ENCODE measurements at regions not wholly inside any gene's neighbourhood (a gene's known extent, or its start where the extent isn't known, plus 50 kb on each side); places are given as distances from the start of the nearest gene placed in this dataset.
"Not testable (repeated sequence)": the region's sequence is repeated elsewhere in the genome, so short reads cannot be mapped to it uniquely, and the experiment has no call there.

GRCh38 chr5:53160895-53161294 lies 51.3 kb upstream of the MOCS2 start:
- DNase-seq (ENCODE audit: low spot score) = no peak

GRCh38 chr5:53161876-53162275 lies 52.3 kb upstream of the MOCS2 start:
- no peak for DNase-seq (ENCODE audit: low spot score)

GRCh38 chr5:53164478-53165165 lies 55.1 kb upstream of the MOCS2 start:
- no peak for DNase-seq (ENCODE audit: low spot score)

GRCh38 chr5:53165431-53166182 lies 56.0 kb upstream of the MOCS2 start:
- DNase-seq (ENCODE audit: low spot score) = no peak

GRCh38 chr5:53166183-53166495 lies 56.6 kb upstream of the MOCS2 start:
- no peak for DNase-seq (ENCODE audit: low spot score)

GRCh38 chr5:53167836-53168235 lies 58.3 kb upstream of the MOCS2 start:
- no peak for DNase-seq (ENCODE audit: low spot score)

GRCh38 chr5:53169933-53170332 lies 60.4 kb upstream of the MOCS2 start:
- DNase-seq (ENCODE audit: low spot score) = no peak

GRCh38 chr5:53170746-53171349 lies 61.3 kb upstream of the MOCS2 start:
- peak; percentile 39 for DNase-seq (ENCODE audit: low spot score)

- not testable (repeated sequence) for DNase-seq (ENCODE audit: low spot score)
Observed at GRCh38 chr5:53172073-53172472, 62.5 kb upstream of the MOCS2 start.

GRCh38 chr5:53172630-53173029 lies 63.1 kb upstream of the MOCS2 start:
- DNase-seq (ENCODE audit: low spot score) = no peak

- no peak for DNase-seq (ENCODE audit: low spot score)
Observed at GRCh38 chr5:53173083-53173482, 63.5 kb upstream of the MOCS2 start.

GRCh38 chr5:53178830-53179229 lies 69.3 kb upstream of the MOCS2 start:
- no peak for DNase-seq (ENCODE audit: low spot score)

- DNase-seq (ENCODE audit: low spot score) = no peak
Observed at GRCh38 chr5:53179691-53180090, 70.1 kb upstream of the MOCS2 start.

GRCh38 chr5:53180538-53180937 lies 71.0 kb upstream of the MOCS2 start:
- no peak for DNase-seq (ENCODE audit: low spot score)

GRCh38 chr5:53180991-53181390 lies 71.4 kb upstream of the MOCS2 start:
- DNase-seq (ENCODE audit: low spot score) = no peak

- DNase-seq (ENCODE audit: low spot score) = no peak
Observed at GRCh38 chr5:53183880-53184279, 74.3 kb upstream of the MOCS2 start.

- no peak for DNase-seq (ENCODE audit: low spot score)
Observed at GRCh38 chr5:53191548-53192165, 82.1 kb upstream of the MOCS2 start.

- no peak for DNase-seq (ENCODE audit: low spot score)
Observed at GRCh38 chr5:53194086-53194485, 84.5 kb upstream of the MOCS2 start.

- no peak for DNase-seq (ENCODE audit: low spot score)
Observed at GRCh38 chr5:53199882-53200281, 90.3 kb upstream of the MOCS2 start.

GRCh38 chr5:53200306-53200705 lies 90.7 kb upstream of the MOCS2 start:
- DNase-seq (ENCODE audit: low spot score) = no peak

- DNase-seq (ENCODE audit: low spot score) = no peak
Observed at GRCh38 chr5:53201746-53202145, 92.2 kb upstream of the MOCS2 start.

- DNase-seq (ENCODE audit: low spot score) = no peak
Observed at GRCh38 chr5:53206562-53206961, 97.0 kb upstream of the MOCS2 start.

- no peak for DNase-seq (ENCODE audit: low spot score)
Observed at GRCh38 chr5:53211799-53212198, 102.2 kb upstream of the MOCS2 start.
